ENCODE measurements at regions not wholly inside any gene's neighbourhood (a gene's known extent, or its start where the extent isn't known, plus 50 kb on each side); places are given as distances from the start of the nearest gene placed in this dataset.
"Not testable (repeated sequence)": the region's sequence is repeated elsewhere in the genome, so short reads cannot be mapped to it uniquely, and the experiment has no call there.

DNA sequence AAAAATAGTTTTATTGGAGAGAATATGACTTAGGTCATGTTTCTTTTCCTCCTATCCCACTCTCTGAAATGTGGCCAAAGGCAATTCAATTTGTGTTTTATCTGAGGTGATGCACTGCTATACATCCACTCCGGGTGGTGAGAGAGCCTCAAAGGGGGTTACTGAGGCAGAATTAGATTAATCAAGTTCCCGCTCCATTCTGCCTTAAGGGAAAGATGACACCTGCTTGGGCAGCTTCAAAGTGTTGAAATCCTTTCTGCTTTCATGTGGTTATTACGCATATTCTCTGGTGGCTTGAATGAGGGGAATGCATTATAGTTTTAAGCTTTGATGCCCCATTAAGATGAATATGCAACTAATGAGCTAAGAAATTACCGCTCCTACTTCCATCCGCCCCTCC, 213.0 kb upstream of the TMEFF2 start:
- ATAC-seq (ENCODE audit: low FRiP score), result no peak
- TF ChIP-seq, protein P1, sequence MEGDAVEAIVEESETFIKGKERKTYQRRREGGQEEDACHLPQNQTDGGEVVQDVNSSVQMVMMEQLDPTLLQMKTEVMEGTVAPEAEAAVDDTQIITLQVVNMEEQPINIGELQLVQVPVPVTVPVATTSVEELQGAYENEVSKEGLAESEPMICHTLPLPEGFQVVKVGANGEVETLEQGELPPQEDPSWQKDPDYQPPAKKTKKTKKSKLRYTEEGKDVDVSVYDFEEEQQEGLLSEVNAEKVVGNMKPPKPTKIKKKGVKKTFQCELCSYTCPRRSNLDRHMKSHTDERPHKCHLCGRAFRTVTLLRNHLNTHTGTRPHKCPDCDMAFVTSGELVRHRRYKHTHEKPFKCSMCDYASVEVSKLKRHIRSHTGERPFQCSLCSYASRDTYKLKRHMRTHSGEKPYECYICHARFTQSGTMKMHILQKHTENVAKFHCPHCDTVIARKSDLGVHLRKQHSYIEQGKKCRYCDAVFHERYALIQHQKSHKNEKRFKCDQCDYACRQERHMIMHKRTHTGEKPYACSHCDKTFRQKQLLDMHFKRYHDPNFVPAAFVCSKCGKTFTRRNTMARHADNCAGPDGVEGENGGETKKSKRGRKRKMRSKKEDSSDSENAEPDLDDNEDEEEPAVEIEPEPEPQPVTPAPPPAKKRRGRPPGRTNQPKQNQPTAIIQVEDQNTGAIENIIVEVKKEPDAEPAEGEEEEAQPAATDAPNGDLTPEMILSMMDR (IDR thresholded peaks at IDR 0.05), result no peak
- no peak for DNase-seq (ENCODE audit: low spot score)

DNA sequence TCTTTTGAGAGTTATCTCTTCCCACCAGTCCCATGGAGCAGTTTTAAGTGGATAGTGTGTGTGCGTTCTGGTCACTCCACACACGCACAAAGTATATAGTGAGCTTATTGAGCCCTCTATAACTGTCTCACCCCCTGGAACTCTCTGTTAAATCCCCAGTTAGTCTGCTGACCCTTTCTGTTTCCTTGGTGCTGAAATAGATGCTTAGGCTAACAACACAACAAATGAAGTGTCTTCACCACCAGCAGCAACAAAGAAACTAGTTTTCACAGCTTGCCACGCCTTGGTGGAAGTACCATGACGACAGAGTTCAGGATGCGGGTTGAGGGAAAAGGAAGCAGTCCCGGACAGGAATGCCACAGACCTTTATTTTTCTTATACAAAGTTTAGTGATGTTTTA, 203.5 kb upstream of the TMEFF2 start:
- DNase-seq (ENCODE audit: low spot score), result no peak
- ATAC-seq (ENCODE audit: low FRiP score), result no peak
- TF ChIP-seq, protein P1 (IDR thresholded peaks at IDR 0.05), result no peak

DNA sequence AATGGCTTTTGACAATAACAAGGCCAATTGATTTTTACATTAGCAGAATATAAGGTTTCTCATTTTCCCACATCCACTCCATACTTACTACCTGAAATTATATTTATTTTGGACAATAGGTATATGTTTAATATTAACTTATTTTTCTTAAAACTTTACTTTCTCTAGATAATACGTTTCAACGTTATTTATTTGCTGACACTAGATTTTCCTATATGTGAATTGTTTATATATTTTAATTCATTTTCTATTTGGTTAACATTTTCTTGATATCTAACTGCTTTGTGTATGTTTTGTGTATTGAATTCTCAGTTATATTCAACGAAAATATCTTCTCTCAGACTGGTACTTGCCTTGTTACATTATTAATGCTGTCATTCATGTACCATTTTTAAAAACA, 199.9 kb upstream of the TMEFF2 start:
- DNase-seq (ENCODE audit: low spot score), result no peak
- no peak for ATAC-seq (ENCODE audit: low FRiP score)
- TF ChIP-seq, protein P1 (IDR thresholded peaks at IDR 0.05), result no peak

DNA sequence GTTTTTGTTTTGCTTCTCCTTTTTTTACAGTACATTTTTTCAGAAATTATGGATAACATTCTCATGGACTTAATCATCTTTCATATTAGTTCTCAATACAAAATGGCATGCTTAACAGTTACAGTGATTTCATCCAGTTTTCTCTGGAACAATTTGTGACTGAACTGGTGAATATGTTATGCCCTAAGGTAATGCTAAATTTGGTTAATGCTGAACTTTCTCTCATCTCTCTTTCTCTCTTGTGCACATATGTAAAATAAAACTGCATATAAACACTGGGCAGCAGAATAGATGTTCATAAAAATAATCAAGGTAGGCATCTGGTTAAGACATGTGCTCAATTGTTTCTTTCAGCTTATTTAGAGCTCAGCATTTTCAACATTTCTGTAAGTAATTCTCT, 196.3 kb upstream of the TMEFF2 start:
- TF ChIP-seq, protein P1 (IDR thresholded peaks at IDR 0.05), result no peak
- ATAC-seq (ENCODE audit: low FRiP score) (no peak), DNase-seq (ENCODE audit: low spot score) (no peak)

DNA sequence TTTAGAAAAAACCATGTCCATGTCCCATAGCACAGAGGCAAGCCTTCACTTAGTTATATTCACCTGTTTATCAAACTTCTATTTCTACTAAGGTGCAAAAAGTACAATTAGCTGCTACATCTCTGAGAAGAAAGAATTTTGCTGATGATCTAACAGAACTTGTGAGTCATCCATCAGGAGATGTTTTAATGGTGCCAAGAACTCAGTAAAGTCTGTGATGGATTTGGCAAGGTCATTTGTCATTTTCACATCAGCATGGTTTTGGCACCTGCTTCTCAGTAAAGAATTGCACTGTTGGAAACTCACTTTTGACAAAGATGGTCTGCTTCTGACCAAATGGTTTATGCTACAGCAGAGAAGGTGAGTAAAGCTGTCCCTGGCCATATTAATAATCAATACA, 195.7 kb upstream of the TMEFF2 start:
- TF ChIP-seq, protein P1 (IDR thresholded peaks at IDR 0.05), result no peak
- DNase-seq (ENCODE audit: low spot score), result no peak
- no peak for ATAC-seq (ENCODE audit: low FRiP score)

DNA sequence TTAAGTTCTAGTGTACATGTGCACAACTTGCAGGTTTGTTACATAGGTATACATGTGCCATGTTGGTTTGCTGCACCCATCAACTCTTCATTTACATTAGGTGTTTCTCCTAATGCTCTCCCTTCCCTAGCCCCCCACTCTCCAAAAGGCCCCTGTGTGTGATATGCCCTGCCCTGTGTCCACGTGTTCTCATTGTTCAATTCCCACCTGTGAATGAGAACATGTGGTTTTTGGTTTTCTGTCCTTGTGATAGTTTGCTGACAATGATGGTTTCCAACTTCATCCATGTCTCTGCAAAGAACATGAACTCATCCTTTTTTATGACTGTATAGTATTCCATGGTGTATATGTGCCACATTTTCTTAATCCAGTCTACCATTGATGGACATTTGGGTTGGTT, 189.5 kb upstream of the TMEFF2 start:
- not testable (repeated sequence) for ATAC-seq (ENCODE audit: low FRiP score); DNase-seq (ENCODE audit: low spot score)

DNA sequence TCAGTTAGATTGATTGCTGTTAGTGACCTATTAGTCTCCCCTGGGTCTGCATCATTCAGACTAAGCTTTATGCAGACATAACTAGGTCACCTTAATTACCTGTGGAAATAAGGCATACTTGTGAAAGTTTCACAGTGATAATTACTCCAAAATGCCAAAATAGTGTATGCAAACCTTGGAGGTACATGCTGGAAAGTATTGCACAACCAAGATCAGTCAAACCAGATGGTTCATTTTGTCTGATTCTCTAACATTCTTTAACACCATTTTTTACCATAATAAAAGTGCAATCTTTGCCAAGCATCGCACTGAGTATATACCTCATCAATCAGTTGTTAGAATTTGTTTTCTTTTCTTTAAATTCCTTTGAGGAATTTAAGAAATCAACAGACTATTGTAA, 186.3 kb upstream of the TMEFF2 start:
- DNase-seq (ENCODE audit: low spot score) (no peak), ATAC-seq (ENCODE audit: low FRiP score) (no peak)
- TF ChIP-seq, protein P1 (IDR thresholded peaks at IDR 0.05), result no peak

DNA sequence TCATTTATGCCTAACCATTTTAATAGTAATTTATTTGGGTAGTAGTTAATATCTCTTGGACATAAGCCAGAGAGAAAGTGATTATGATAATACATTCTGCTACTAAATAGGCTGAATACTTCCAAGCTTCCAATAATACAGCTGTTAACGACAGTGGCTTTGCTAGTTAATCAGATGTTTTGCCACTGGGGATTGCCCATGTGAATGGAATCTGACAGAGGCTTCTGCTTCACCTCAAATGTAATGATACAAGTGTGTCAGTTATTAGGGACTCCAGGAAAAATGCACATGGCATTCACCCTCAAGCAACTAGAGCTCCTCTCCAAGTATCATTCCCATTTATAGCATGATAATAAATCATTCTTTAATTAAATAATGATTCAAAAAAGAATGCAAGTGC, 185.0 kb upstream of the TMEFF2 start:
- no peak for DNase-seq (ENCODE audit: low spot score)
- TF ChIP-seq, protein P1 (IDR thresholded peaks at IDR 0.05), result no peak
- ATAC-seq (ENCODE audit: low FRiP score), result no peak

Data from omental fat pad (tissue), 3 donors.